Mucosa of stomach (tissue), 1 donor: ENCODE measurements at regions not wholly inside any gene's neighbourhood (a gene's known extent, or its start where the extent isn't known, plus 50 kb on each side); places are given as distances from the start of the nearest gene placed in this dataset.

Experiments
- H3K27me3 ChIP-seq: one replicate; pipeline ENCODE4 v1.7.0; 2013; ENCODE audit warnings: mild to moderate bottlenecking, low read length; ENCODE audit not compliant: control insufficient read depth, insufficient read depth
- H3K36me3 ChIP-seq: one replicate; pipeline ENCODE4 v1.7.0; 2013; ENCODE audit warnings: low read length; ENCODE audit not compliant: control insufficient read depth, insufficient read depth
- H3K4me1 ChIP-seq: one replicate; pipeline ENCODE4 v1.7.0; 2013; ENCODE audit warnings: mild to moderate bottlenecking, low read length; ENCODE audit not compliant: control insufficient read depth, insufficient read depth
- H3K4me3 ChIP-seq: one replicate; pipeline ENCODE4 v1.7.0; 2013; ENCODE audit warnings: low read length
- H3K9ac ChIP-seq: one replicate; pipeline ENCODE4 v1.7.0; 2013; ENCODE audit warnings: mild to moderate bottlenecking, low read length, moderate library complexity
- H3K9me3 ChIP-seq: one replicate; pipeline ENCODE4 v1.7.0; 2013; ENCODE audit warnings: mild to moderate bottlenecking, low read length, moderate library complexity; ENCODE audit not compliant: control insufficient read depth
- donor health status: Pancreatic carcinoma.

- no peaks in the 10 kb centered on the region for H3K4me1 ChIP-seq
- H3K9ac ChIP-seq, result no peak overlapping the region
- no peak overlapping the region for H3K4me3 ChIP-seq
- no peaks in the 10 kb centered on the region for H3K9me3 ChIP-seq
- no peaks in the 10 kb centered on the region for H3K27me3 ChIP-seq
- H3K36me3 ChIP-seq, result no peaks in the 10 kb centered on the region
These were observed 175.4 kb upstream of the PRICKLE2 start for GRCh38 chr3:64400706-64401105.

GRCh38 chr3:64399205-64399800 is 174.0 kb upstream of the PRICKLE2 start:
- Histone ChIP-seq H3K4me3 (no peak overlapping the region), H3K27me3 (no peaks in the 10 kb centered on the region), H3K4me1 (no peaks in the 10 kb centered on the region), H3K36me3 (no peaks in the 10 kb centered on the region), H3K9me3 (no peaks in the 10 kb centered on the region), H3K9ac (no peak overlapping the region)

- Histone ChIP-seq H3K9me3 (no peaks in the 10 kb centered on the region), H3K36me3 (no peaks in the 10 kb centered on the region), H3K4me3 (no peak overlapping the region), H3K9ac (no peak overlapping the region), H3K4me1 (no peaks in the 10 kb centered on the region), H3K27me3 (no peaks in the 10 kb centered on the region)
These were observed 173.2 kb upstream of the PRICKLE2 start for GRCh38 chr3:64398476-64398875.

GRCh38 chr3:64398006-64398405 is 172.7 kb upstream of the PRICKLE2 start:
- no peak overlapping the region for H3K4me3 ChIP-seq
- H3K4me1 ChIP-seq, result no peaks in the 10 kb centered on the region
- H3K9ac ChIP-seq, result no peak overlapping the region
- no peaks in the 10 kb centered on the region for H3K36me3 ChIP-seq
- H3K27me3 ChIP-seq, result no peaks in the 10 kb centered on the region
- no peaks in the 10 kb centered on the region for H3K9me3 ChIP-seq

GRCh38 chr3:64397573-64397972 is 172.3 kb upstream of the PRICKLE2 start:
- no peak overlapping the region for H3K9ac ChIP-seq

GRCh38 chr3:64395490-64395889 is 170.2 kb upstream of the PRICKLE2 start:
- no peaks in the 10 kb centered on the region for H3K36me3 ChIP-seq
- no peaks in the 10 kb centered on the region for H3K27me3 ChIP-seq
- no peaks in the 10 kb centered on the region for H3K4me1 ChIP-seq
- H3K4me3 ChIP-seq, result no peak overlapping the region
- no peaks in the 10 kb centered on the region for H3K9me3 ChIP-seq
- no peak overlapping the region for H3K9ac ChIP-seq

More at GRCh38 chr3:64397573-64397972, 172.3 kb upstream of the PRICKLE2 start:
- Histone ChIP-seq H3K27me3 (no peaks in the 10 kb centered on the region), H3K9me3 (no peaks in the 10 kb centered on the region), H3K4me1 (no peaks in the 10 kb centered on the region), H3K36me3 (no peaks in the 10 kb centered on the region), H3K4me3 (no peak overlapping the region)

- no peaks in the 10 kb centered on the region for H3K9me3 ChIP-seq
- H3K4me3 ChIP-seq, result no peak overlapping the region
- no peaks in the 10 kb centered on the region for H3K27me3 ChIP-seq
- H3K36me3 ChIP-seq, result no peaks in the 10 kb centered on the region
- H3K9ac ChIP-seq, result no peak overlapping the region
- no peaks in the 10 kb centered on the region for H3K4me1 ChIP-seq
These were observed 167.9 kb upstream of the PRICKLE2 start for GRCh38 chr3:64393193-64393592.

- H3K27me3 ChIP-seq, result no peaks in the 10 kb centered on the region
- H3K9ac ChIP-seq, result no peak overlapping the region
- H3K9me3 ChIP-seq, result no peaks in the 10 kb centered on the region
These were observed 166.7 kb upstream of the PRICKLE2 start for GRCh38 chr3:64392001-64392400.

GRCh38 chr3:64390893-64391292 is 165.6 kb upstream of the PRICKLE2 start:
- Histone ChIP-seq H3K36me3 (no peaks in the 10 kb centered on the region), H3K4me3 (no peak overlapping the region), H3K4me1 (no peaks in the 10 kb centered on the region), H3K27me3 (no peaks in the 10 kb centered on the region), H3K9ac (no peak overlapping the region), H3K9me3 (no peaks in the 10 kb centered on the region)

More at GRCh38 chr3:64392001-64392400, 166.7 kb upstream of the PRICKLE2 start:
- no peak overlapping the region for H3K4me3 ChIP-seq
- no peaks in the 10 kb centered on the region for H3K4me1 ChIP-seq
- H3K36me3 ChIP-seq, result no peaks in the 10 kb centered on the region

- Histone ChIP-seq H3K9me3 (no peaks in the 10 kb centered on the region), H3K36me3 (no peaks in the 10 kb centered on the region), H3K4me1 (no peaks in the 10 kb centered on the region), H3K9ac (no peak overlapping the region), H3K4me3 (no peak overlapping the region), H3K27me3 (no peaks in the 10 kb centered on the region)
These were observed 163.6 kb upstream of the PRICKLE2 start for GRCh38 chr3:64388886-64389285.

GRCh38 chr3:64387688-64388087 is 162.4 kb upstream of the PRICKLE2 start:
- no peaks in the 10 kb centered on the region for H3K4me1 ChIP-seq
- H3K27me3 ChIP-seq, result no peaks in the 10 kb centered on the region
- no peak overlapping the region for H3K4me3 ChIP-seq
- H3K9me3 ChIP-seq, result no peaks in the 10 kb centered on the region
- no peak overlapping the region for H3K9ac ChIP-seq
- no peaks in the 10 kb centered on the region for H3K36me3 ChIP-seq

GRCh38 chr3:64385277-64385676 is 160.0 kb upstream of the PRICKLE2 start:
- H3K4me1 ChIP-seq, result no peaks in the 10 kb centered on the region
- no peak overlapping the region for H3K9ac ChIP-seq
- no peaks in the 10 kb centered on the region for H3K9me3 ChIP-seq
- no peaks in the 10 kb centered on the region for H3K36me3 ChIP-seq
- H3K4me3 ChIP-seq, result no peak overlapping the region
- no peaks in the 10 kb centered on the region for H3K27me3 ChIP-seq

- Histone ChIP-seq H3K4me3 (no peak overlapping the region), H3K27me3 (no peaks in the 10 kb centered on the region), H3K36me3 (no peaks in the 10 kb centered on the region), H3K9me3 (no peaks in the 10 kb centered on the region), H3K9ac (no peak overlapping the region), H3K4me1 (no peaks in the 10 kb centered on the region)
These were observed 159.3 kb upstream of the PRICKLE2 start for GRCh38 chr3:64384561-64384960.
